Lower lobe of right lung (tissue), 2 donors: ENCODE measurements at regions not wholly inside any gene's neighbourhood (a gene's known extent, or its start where the extent isn't known, plus 50 kb on each side); places are given as distances from the start of the nearest gene placed in this dataset.

ENCODE experiments used
- ATAC-seq, 2 donors: fragments of 200-7000 bp; cut with Tn5 transposase; one replicate each; pipeline ENCODE4 v1.9.1; 2020 to 2022; ENCODE audit warnings: mild to moderate bottlenecking in 2 of 2, moderate library complexity in 2 of 2
- DNase-seq: peaks from one replicate; pipeline ENCODE4 v3.0.0-alpha.2; 2020
- H3K27ac ChIP-seq: fragments of 200-600 bp; one replicate; pipeline ENCODE4 v1.8.0; 2022
- H3K27me3 ChIP-seq: fragments of 200-600 bp; one replicate; pipeline ENCODE4 v1.8.0; 2022; ENCODE audit warnings: low read depth
- H3K36me3 ChIP-seq: fragments of 200-600 bp; one replicate; pipeline ENCODE4 v1.8.0; 2022; ENCODE audit warnings: mild to moderate bottlenecking
- H3K4me1 ChIP-seq: fragments of 200-600 bp; one replicate; pipeline ENCODE4 v1.8.0; 2022
- H3K4me3 ChIP-seq: fragments of 200-600 bp; one replicate; pipeline ENCODE4 v1.8.0; 2022; ENCODE audit warnings: mild to moderate bottlenecking
- H3K9me3 ChIP-seq: fragments of 200-600 bp; one replicate; pipeline ENCODE4 v1.8.0; 2022
- CTCF ChIP-seq: fragments of 200-600 bp; IDR thresholded peaks from one replicate; pipeline ENCODE4 v1.8.0; 2022; ENCODE audit warnings: antibody characterized with exemption, mild to moderate bottlenecking
- intact Hi-C: fragments of 100-400 bp; cut with DNase I; formaldehyde crosslinking; loops from one replicate; pipeline ENCODE4 v1.11.0; 2022
- donor health status: DM: no; HTN: yes; CAD: no; lungs with severe emphysema.

GRCh38 chr2:11016735-11017388 is 105.1 kb downstream of the KCNF1 start:
- H3K4me1 ChIP-seq: no peaks in the 10 kb centered on the region
- H3K27ac ChIP-seq: no peak overlapping the region
- H3K27me3 ChIP-seq: no peaks in the 10 kb centered on the region
- intact Hi-C loops: no loop called here
- no peaks in the 10 kb centered on the region for H3K36me3 ChIP-seq
- H3K9me3 ChIP-seq: no peaks in the 10 kb centered on the region
- no peak overlapping the region for H3K4me3 ChIP-seq
- ATAC-seq (no peak), DNase-seq (no peak)
- TF ChIP-seq CTCF: no peak

- Histone ChIP-seq H3K27ac (no peak overlapping the region), H3K9me3 (no peaks in the 10 kb centered on the region), H3K27me3 (no peaks in the 10 kb centered on the region), H3K4me3 (no peak overlapping the region), H3K4me1 (no peaks in the 10 kb centered on the region), H3K36me3 (no peaks in the 10 kb centered on the region)
- no peak for DNase-seq
- no peak for ATAC-seq
- intact Hi-C loops: no loop called here
- TF ChIP-seq CTCF: no peak
Measured at GRCh38 chr2:11017921-11018320, 106.2 kb downstream of the KCNF1 start.

- H3K9me3 ChIP-seq: no peaks in the 10 kb centered on the region
- DNase-seq (no peak), ATAC-seq (no peak)
- no peaks in the 10 kb centered on the region for H3K4me1 ChIP-seq
- no peaks in the 10 kb centered on the region for H3K27me3 ChIP-seq
- no peak overlapping the region for H3K27ac ChIP-seq
- H3K4me3 ChIP-seq: no peak overlapping the region
- no peak for TF ChIP-seq CTCF
- H3K36me3 ChIP-seq: no peaks in the 10 kb centered on the region
- intact Hi-C loops: no loop called here
Measured at GRCh38 chr2:11018651-11019185, 107.0 kb downstream of the KCNF1 start.

GRCh38 chr2:11019614-11020013 is 107.9 kb downstream of the KCNF1 start:
- no peak for TF ChIP-seq CTCF
- H3K4me3 ChIP-seq: no peak overlapping the region
- no peak for ATAC-seq
- H3K27me3 ChIP-seq: no peaks in the 10 kb centered on the region
- H3K36me3 ChIP-seq: no peaks in the 10 kb centered on the region
- no peak overlapping the region for H3K27ac ChIP-seq
- DNase-seq: no peak
- intact Hi-C loops: no loop called here
- no peaks in the 10 kb centered on the region for H3K9me3 ChIP-seq
- H3K4me1 ChIP-seq: no peaks in the 10 kb centered on the region

- Histone ChIP-seq H3K27me3 (no peaks in the 10 kb centered on the region), H3K4me1 (no peaks in the 10 kb centered on the region), H3K27ac (no peak overlapping the region), H3K9me3 (no peaks in the 10 kb centered on the region), H3K4me3 (no peak overlapping the region), H3K36me3 (no peaks in the 10 kb centered on the region)
- DNase-seq: no peak
- no peak for ATAC-seq
- TF ChIP-seq CTCF: no peak
- intact Hi-C loops: no loop called here
Measured at GRCh38 chr2:11022064-11022463, 110.3 kb downstream of the KCNF1 start.
